Upper lobe of left lung (tissue), 6 donors: ENCODE measurements at regions not wholly inside any gene's neighbourhood (a gene's known extent, or its start where the extent isn't known, plus 50 kb on each side); places are given as distances from the start of the nearest gene placed in this dataset.

Experiments used
- ATAC-seq, 2 donors: fragments of 200-7000 bp; cut with Tn5 transposase; one replicate each; pipeline ENCODE4 v1.9.1; 2022; ENCODE audit warnings: mild to moderate bottlenecking in 2 of 2, moderate library complexity in 2 of 2; ENCODE audit not compliant: low FRiP score in 2 of 2
- DNase-seq, 2 donors: peaks; one replicate each; pipeline ENCODE4 v3.0.0-alpha.2; 2019 to 2020
- H3K27ac ChIP-seq, 4 donors: fragments of 200-600 bp; sonication (generic); one replicate each; pipeline ENCODE4 v1.5.1; 2016 to 2019
- H3K27me3 ChIP-seq, 4 donors: fragments of 200-600 bp; sonication (generic); one replicate each; pipeline ENCODE4 v1.5.1; 2017 to 2019
- H3K36me3 ChIP-seq, 4 donors: fragments of 200-600 bp; sonication (generic); one replicate each; pipeline ENCODE4 v1.5.1; 2016 to 2019
- H3K4me1 ChIP-seq, 4 donors: fragments of 200-600 bp; sonication (generic); one replicate each; pipeline ENCODE4 v1.5.1; 2018 to 2019
- H3K4me3 ChIP-seq, 4 donors: fragments of 200-600 bp; sonication (generic); one replicate each; pipeline ENCODE4 v1.5.1; 2017 to 2019; ENCODE audit warnings: mild to moderate bottlenecking in 2 of 4, moderate library complexity in 1 of 4
- H3K9me3 ChIP-seq, 4 donors: fragments of 200-600 bp; sonication (generic); one replicate each; pipeline ENCODE4 v1.5.1; 2018 to 2019
- EP300 ChIP-seq, 4 donors: sonication (generic); formaldehyde crosslinking; IDR thresholded peaks; one replicate each; pipeline ENCODE4 v1.5.1; 2017; ENCODE audit warnings: antibody characterized with exemption in 4 of 4, control low read depth in 2 of 4
- POLR2A ChIP-seq, 4 donors: fragments of 450-650 bp; IDR thresholded peaks; one replicate each; pipeline ENCODE4 v1.5.1; 2016 to 2017; ENCODE audit warnings: antibody characterized with exemption in 4 of 4, mild to moderate bottlenecking in 2 of 4
- POLR2AphosphoS5 ChIP-seq, 2 donors: sonication (generic); formaldehyde crosslinking; IDR thresholded peaks; one replicate each; pipeline ENCODE4 v1.5.1; 2017; ENCODE audit warnings: antibody characterized with exemption in 2 of 2
- WGBS, 2 donors: methylation state at CpG; one replicate each; pipeline ENCODE4 v1.1.5; 2017 to 2018; 5-methylcytosine and 5-hydroxymethylcytosine counted together
- TF ChIP-seq, protein P1 (sequence below), 6 experiments: fragments of 450-650 bp in 4 of 6; fragments of 200-600 bp in 2 of 6; sonication (generic) in 2 of 6; IDR thresholded peaks; one replicate each; pipeline ENCODE4 v1.5.1; 2016 to 2019; ENCODE audit warnings: antibody characterized with exemption in 6 of 6
- donor health status: DM: no; HTN: no; CAD: no; lungs with moderate emphysema.
- donor health status: DM: no; HTN: yes; CAD: no; lungs with severe emphysema.

DNA sequence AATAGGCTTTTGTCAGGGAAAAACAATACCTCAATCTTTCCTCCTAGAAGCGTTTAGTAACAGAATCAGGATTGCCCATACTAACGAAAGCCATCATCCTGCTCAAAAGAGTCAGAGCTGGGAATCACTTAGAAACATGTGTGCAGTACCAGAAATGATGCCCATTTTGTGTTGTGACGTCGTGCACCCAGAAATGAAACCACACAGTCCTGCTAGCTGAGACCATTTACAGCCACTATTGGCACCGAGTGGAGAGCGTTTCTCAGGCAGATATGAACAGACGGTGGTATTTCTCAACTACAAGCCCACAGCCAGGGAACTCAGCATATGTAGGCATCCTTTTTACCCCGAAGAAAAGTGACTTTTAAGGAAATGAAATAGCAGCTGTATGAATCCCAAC, 284.3 kb upstream of the LRATD1 start:
- WGBS, 2 donors = 78 to 81% methylated on average over 8 of the region's 8 CpGs
- Histone ChIP-seq H3K27ac (no peak overlapping the region), H3K4me3 (no peak overlapping the region), H3K27me3 (no peaks in the 10 kb centered on the region), H3K9me3 (no peaks in the 10 kb centered on the region), H3K4me1 (no peaks in the 10 kb centered on the region), H3K36me3 (no peaks in the 10 kb centered on the region)
- DNase-seq (no peak), ATAC-seq (no peak)
- TF ChIP-seq POLR2AphosphoS5 (IDR thresholded peaks at IDR 0.05) (no peak), EP300 (IDR thresholded peaks at IDR 0.05) (no peak), POLR2A (IDR thresholded peaks at IDR 0.05) (no peak)
- TF ChIP-seq, protein P1, sequence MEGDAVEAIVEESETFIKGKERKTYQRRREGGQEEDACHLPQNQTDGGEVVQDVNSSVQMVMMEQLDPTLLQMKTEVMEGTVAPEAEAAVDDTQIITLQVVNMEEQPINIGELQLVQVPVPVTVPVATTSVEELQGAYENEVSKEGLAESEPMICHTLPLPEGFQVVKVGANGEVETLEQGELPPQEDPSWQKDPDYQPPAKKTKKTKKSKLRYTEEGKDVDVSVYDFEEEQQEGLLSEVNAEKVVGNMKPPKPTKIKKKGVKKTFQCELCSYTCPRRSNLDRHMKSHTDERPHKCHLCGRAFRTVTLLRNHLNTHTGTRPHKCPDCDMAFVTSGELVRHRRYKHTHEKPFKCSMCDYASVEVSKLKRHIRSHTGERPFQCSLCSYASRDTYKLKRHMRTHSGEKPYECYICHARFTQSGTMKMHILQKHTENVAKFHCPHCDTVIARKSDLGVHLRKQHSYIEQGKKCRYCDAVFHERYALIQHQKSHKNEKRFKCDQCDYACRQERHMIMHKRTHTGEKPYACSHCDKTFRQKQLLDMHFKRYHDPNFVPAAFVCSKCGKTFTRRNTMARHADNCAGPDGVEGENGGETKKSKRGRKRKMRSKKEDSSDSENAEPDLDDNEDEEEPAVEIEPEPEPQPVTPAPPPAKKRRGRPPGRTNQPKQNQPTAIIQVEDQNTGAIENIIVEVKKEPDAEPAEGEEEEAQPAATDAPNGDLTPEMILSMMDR (IDR thresholded peaks at IDR 0.05) = no peak

DNA sequence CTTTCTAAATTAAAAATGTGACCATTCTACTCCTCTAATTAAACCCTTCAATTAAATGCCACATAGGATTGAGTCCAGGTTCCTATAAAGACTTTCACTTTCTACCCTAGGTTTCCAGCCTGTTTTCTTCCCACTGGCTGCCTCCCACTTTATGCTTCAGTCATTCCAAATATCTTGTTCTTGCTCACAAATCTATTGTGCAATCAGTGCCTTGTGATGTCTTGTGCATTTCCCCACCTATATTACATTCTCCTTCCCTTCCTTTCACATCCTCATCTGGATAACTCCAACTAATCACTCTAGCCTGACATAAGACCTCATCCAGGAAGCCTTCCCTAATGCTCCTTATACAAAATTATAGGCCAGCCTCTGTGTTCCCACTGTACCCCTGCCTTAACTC, 281.7 kb upstream of the LRATD1 start:
- H3K36me3 ChIP-seq = no peaks in the 10 kb centered on the region
- ATAC-seq (no peak), DNase-seq (no peak)
- no peak for TF ChIP-seq EP300 (IDR thresholded peaks at IDR 0.05)
- no peak for TF ChIP-seq POLR2AphosphoS5 (IDR thresholded peaks at IDR 0.05)
- TF ChIP-seq POLR2A (IDR thresholded peaks at IDR 0.05) = no peak
- TF ChIP-seq, protein P1 (IDR thresholded peaks at IDR 0.05) = no peak
- no peaks in the 10 kb centered on the region for H3K27me3 ChIP-seq
- no peaks in the 10 kb centered on the region for H3K4me1 ChIP-seq
- H3K9me3 ChIP-seq = no peaks in the 10 kb centered on the region
- no peak overlapping the region for H3K27ac ChIP-seq
- H3K4me3 ChIP-seq = no peak overlapping the region

DNA sequence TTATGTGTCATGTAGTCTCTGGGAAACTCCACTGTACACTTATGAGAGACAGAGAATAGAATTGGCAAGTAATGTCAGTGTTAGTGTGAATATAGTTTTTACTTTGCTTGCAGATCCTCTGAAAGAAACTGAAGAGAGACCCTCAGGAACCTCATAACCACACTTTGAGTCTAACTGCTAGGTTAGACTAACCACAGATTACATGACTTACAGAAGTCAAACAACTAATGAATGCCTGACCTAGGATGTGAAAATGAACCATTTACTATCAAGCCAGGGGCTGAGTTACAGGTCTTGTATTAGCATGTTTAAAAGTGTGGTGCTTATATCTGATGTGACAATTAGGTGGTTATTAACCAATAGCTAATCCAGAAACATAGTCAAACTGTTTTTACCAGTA, 280.4 kb upstream of the LRATD1 start:
- H3K36me3 ChIP-seq = no peaks in the 10 kb centered on the region
- no peaks in the 10 kb centered on the region for H3K4me1 ChIP-seq
- DNase-seq (no peak), ATAC-seq (no peak)
- H3K27ac ChIP-seq = no peak overlapping the region
- no peak overlapping the region for H3K4me3 ChIP-seq
- TF ChIP-seq, protein P1 (IDR thresholded peaks at IDR 0.05) = no peak
- no peak for TF ChIP-seq POLR2AphosphoS5 (IDR thresholded peaks at IDR 0.05)
- TF ChIP-seq POLR2A (IDR thresholded peaks at IDR 0.05) = no peak
- TF ChIP-seq EP300 (IDR thresholded peaks at IDR 0.05) = no peak
- no peaks in the 10 kb centered on the region for H3K9me3 ChIP-seq
- no peaks in the 10 kb centered on the region for H3K27me3 ChIP-seq

DNA sequence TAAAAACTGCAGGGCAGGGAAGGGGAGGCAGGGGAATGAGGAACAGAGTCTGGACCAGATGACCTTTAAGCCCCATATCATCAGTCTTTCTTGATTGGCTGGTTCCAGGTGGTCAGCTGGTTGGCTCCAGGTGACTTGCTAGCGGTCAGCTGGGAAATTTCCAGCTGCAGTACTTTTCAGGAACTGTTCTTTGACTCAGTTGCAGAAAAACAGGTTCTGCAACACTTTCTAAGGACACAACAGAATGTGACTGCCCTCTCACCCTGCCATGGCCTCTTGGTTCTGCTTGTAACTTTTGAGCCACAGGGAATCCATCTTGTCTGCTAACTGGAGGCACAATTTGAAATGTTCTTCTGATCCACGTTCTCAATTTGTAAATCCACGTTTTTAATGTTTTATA, 278.3 kb upstream of the LRATD1 start:
- H3K4me1 ChIP-seq = no peaks in the 10 kb centered on the region
- H3K9me3 ChIP-seq = no peaks in the 10 kb centered on the region
- 78 to 85% methylated on average over 3 of the region's 3 CpGs for WGBS, 2 donors

DNA sequence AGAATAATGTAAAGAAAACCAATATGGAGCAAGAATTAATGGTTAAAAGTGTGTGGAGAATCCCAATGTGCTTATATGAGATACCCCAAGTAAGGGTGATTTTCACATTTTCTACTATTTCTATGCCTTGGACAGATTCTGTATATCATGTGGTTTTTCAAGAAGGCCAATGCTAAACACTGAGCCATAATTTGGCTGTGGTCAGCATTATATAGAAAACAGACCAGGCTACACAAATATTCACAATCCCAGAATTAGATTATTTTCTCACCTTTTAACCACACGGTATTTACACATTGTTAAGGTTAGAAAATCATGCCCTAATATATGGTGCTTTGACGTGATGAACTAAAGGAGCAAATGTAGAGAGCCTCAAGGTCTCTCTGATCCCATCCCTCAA, 277.4 kb upstream of the LRATD1 start:
- 92 to 94% methylated on average over 2 of the region's 2 CpGs for WGBS, 2 donors
- ATAC-seq (no peak), DNase-seq (no peak)
- H3K27ac ChIP-seq = no peak overlapping the region
- H3K4me3 ChIP-seq = no peak overlapping the region
- H3K36me3 ChIP-seq = no peaks in the 10 kb centered on the region
- no peaks in the 10 kb centered on the region for H3K4me1 ChIP-seq
- H3K9me3 ChIP-seq = no peaks in the 10 kb centered on the region
- TF ChIP-seq, protein P1 (IDR thresholded peaks at IDR 0.05) = no peak
- TF ChIP-seq POLR2AphosphoS5 (IDR thresholded peaks at IDR 0.05) (no peak), POLR2A (IDR thresholded peaks at IDR 0.05) (no peak), EP300 (IDR thresholded peaks at IDR 0.05) (no peak)
- H3K27me3 ChIP-seq = no peaks in the 10 kb centered on the region

More for the DNA sequence above, 278.3 kb upstream of the LRATD1 start:
- no peaks in the 10 kb centered on the region for H3K27me3 ChIP-seq
- DNase-seq = no peak
- H3K36me3 ChIP-seq = no peaks in the 10 kb centered on the region
- H3K4me3 ChIP-seq = no peak overlapping the region
- ATAC-seq = no peak
- TF ChIP-seq EP300 (IDR thresholded peaks at IDR 0.05) = no peak
- TF ChIP-seq, protein P1 (IDR thresholded peaks at IDR 0.05) = no peak
- no peak for TF ChIP-seq POLR2A (IDR thresholded peaks at IDR 0.05)
- no peak for TF ChIP-seq POLR2AphosphoS5 (IDR thresholded peaks at IDR 0.05)
- no peak overlapping the region for H3K27ac ChIP-seq
